Neural cell (in vitro differentiated cells): ENCODE measurements at regions not wholly inside any gene's neighbourhood (a gene's known extent, or its start where the extent isn't known, plus 50 kb on each side); places are given as distances from the start of the nearest gene placed in this dataset.

Source experiments
- H2AFZ ChIP-seq: fragments of 200-600, 300-800 bp; sonication (generic), shearing (Covaris generic); 2 replicates; pipeline ENCODE4 v1.6.0; 2014; ENCODE audit warnings: low read depth, mild to moderate bottlenecking, antibody characterized with exemption, low read length, moderate library complexity
- H3F3A ChIP-seq: fragments of 200-600 bp; shearing (Covaris generic); 2 replicates; pipeline ENCODE4 v1.6.1; 2016; ENCODE audit warnings: mild to moderate bottlenecking, moderate library complexity, mixed read lengths, antibody characterized with exemption, low read length; ENCODE audit not compliant: insufficient read depth, poor library complexity, severe bottlenecking
- H3K27ac ChIP-seq: fragments of 200-600, 300-800 bp; sonication (generic), shearing (Covaris generic); 2 replicates; pipeline ENCODE4 v1.5.1; 2014; ENCODE audit warnings: mild to moderate bottlenecking, low read length, moderate library complexity
- H3K27me3 ChIP-seq: fragments of 300-800, 200-600 bp; sonication (generic), shearing (Covaris generic); 2 replicates; pipeline ENCODE4 v1.6.0; 2014; ENCODE audit warnings: mild to moderate bottlenecking, low read depth, low read length, moderate library complexity; ENCODE audit not compliant: insufficient read depth
- H3K36me3 ChIP-seq: fragments of 300-800, 200-600 bp; sonication (generic), shearing (Covaris generic); 2 replicates; pipeline ENCODE4 v1.5.1; 2014; ENCODE audit warnings: mild to moderate bottlenecking, antibody characterized with exemption, low read length, moderate library complexity; ENCODE audit not compliant: insufficient read depth
- H3K4me2 ChIP-seq: fragments of 300-800, 200-600 bp; sonication (generic), shearing (Covaris generic); 2 replicates; pipeline ENCODE4 v1.6.0; 2014; ENCODE audit warnings: mild to moderate bottlenecking, low read length
- H3K4me3 ChIP-seq: fragments of 300-800, 200-600 bp; sonication (generic), shearing (Covaris generic); 2 replicates; pipeline ENCODE4 v1.5.1; 2014; ENCODE audit warnings: mild to moderate bottlenecking, low read length, moderate library complexity
- H3K79me2 ChIP-seq: fragments of 200-600 bp; shearing (Covaris generic); replicated peaks from 2 replicates; pipeline ENCODE4 v1.6.0; 2014; ENCODE audit warnings: mild to moderate bottlenecking, low read length, moderate library complexity; ENCODE audit not compliant: insufficient read depth
- H3K9ac ChIP-seq: fragments of 300-800, 200-600 bp; sonication (generic), shearing (Covaris generic); 2 replicates; pipeline ENCODE4 v1.6.1; 2016; ENCODE audit warnings: mild to moderate bottlenecking, low read length, mixed read lengths
- H3K9me2 ChIP-seq: fragments of 200-600 bp; shearing (Covaris generic); 2 replicates; pipeline ENCODE4 v1.6.1; 2016; ENCODE audit warnings: mild to moderate bottlenecking, low read length, mixed read lengths; ENCODE audit not compliant: insufficient read depth
- H3K9me3 ChIP-seq: fragments of 200-600, 300-800 bp; sonication (generic), shearing (Covaris generic); 2 replicates; pipeline ENCODE4 v1.6.1; 2016; ENCODE audit warnings: mild to moderate bottlenecking, mixed run types, low read length, moderate library complexity, mixed read lengths
- H4K20me1 ChIP-seq: fragments of 200-600 bp; shearing (Covaris generic); 2 replicates; pipeline ENCODE4 v1.6.1; 2016; ENCODE audit warnings: mild to moderate bottlenecking, mixed run types; ENCODE audit not compliant: insufficient read depth
- EP300 ChIP-seq: fragments of 450-650 bp; conservative IDR thresholded peaks from 2 replicates; pipeline ENCODE4 v1.6.1; 2014; ENCODE audit warnings: antibody characterized with exemption, mild to moderate bottlenecking, moderate library complexity; ENCODE audit not compliant: poor library complexity, severe bottlenecking
- EZH2 ChIP-seq: fragments of 200-600, 300-800 bp; shearing (Covaris generic), sonication (generic); IDR thresholded peaks from 2 replicates; pipeline ENCODE4 v1.6.1; 2014; ENCODE audit warnings: antibody characterized with exemption, low read length, borderline replicate concordance, mild to moderate bottlenecking; ENCODE audit not compliant: insufficient read depth, poor library complexity, severe bottlenecking
- MXI1 ChIP-seq: fragments of 450-650 bp; conservative IDR thresholded peaks from 2 replicates; pipeline ENCODE4 v1.6.1; 2014; ENCODE audit warnings: antibody characterized with exemption, mild to moderate bottlenecking; ENCODE audit not compliant: poor library complexity, severe bottlenecking
- POLR2AphosphoS5 ChIP-seq: IDR thresholded peaks from 2 replicates; pipeline ENCODE4 v1.6.1; 2012
- RAD21 ChIP-seq: fragments of 450-650 bp; conservative IDR thresholded peaks from 2 replicates; pipeline ENCODE4 v1.6.1; 2014; ENCODE audit warnings: antibody characterized with exemption, mild to moderate bottlenecking, moderate library complexity
- SMC3 ChIP-seq: fragments of 450-650 bp; conservative IDR thresholded peaks from 2 replicates; pipeline ENCODE4 v1.6.1; 2014; ENCODE audit warnings: antibody characterized with exemption, mild to moderate bottlenecking, moderate library complexity; ENCODE audit not compliant: poor library complexity
- TAF1 ChIP-seq: IDR thresholded peaks from 2 replicates; pipeline ENCODE4 v1.6.1; 2012; ENCODE audit warnings: low read depth
- TF ChIP-seq, protein P1 (sequence below): fragments of 450-650 bp; IDR thresholded peaks from 2 replicates; pipeline ENCODE4 v1.5.1; 2014; ENCODE audit warnings: antibody characterized with exemption, mild to moderate bottlenecking, moderate library complexity; ENCODE audit not compliant: poor library complexity, severe bottlenecking
- TF ChIP-seq, protein P2 (sequence below): IDR thresholded peaks from 2 replicates; pipeline ENCODE4 v1.6.1; 2012; ENCODE audit warnings: borderline replicate concordance

DNA sequence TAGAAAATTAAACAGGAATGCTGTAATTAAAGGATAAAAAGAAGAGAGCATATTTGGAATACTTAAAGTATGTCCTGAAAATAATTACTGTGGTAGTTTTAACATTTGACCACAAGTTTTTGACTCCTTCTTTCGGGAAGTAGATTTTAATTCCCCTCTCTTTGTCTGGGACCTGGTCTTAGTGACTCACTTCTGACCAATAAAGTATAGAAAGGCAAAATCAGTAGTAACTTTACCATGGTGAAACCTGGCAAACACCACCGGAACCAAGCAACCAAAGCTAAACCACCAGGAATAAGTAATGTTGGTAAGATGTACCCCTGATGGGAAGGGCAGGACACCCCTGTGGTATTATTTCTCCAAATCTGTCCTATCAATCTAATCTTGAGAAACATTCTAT, 314.8 kb downstream of the PDHA2 start:
- Histone ChIP-seq H3K4me2 (no peak overlapping the region), H3K36me3 (no peaks in the 10 kb centered on the region), H3K79me2 (no peaks in the 10 kb centered on the region), H3K27ac (no peak overlapping the region), H3K4me3 (no peak overlapping the region), H4K20me1 (no peaks in the 10 kb centered on the region), H3K27me3 (no peaks in the 10 kb centered on the region), H2AFZ (no peak overlapping the region), H3K9me3 (no peaks in the 10 kb centered on the region), H3K9me2 (no peaks in the 10 kb centered on the region), H3F3A (no peaks in the 10 kb centered on the region), H3K9ac (no peak overlapping the region)
- TF ChIP-seq RAD21 (no peak), POLR2AphosphoS5 (no peak)

- TF ChIP-seq EP300 = peak; percentile 49
- TF ChIP-seq EZH2 = no peak
- no peak for TF ChIP-seq TAF1
- peak; percentile 56 for TF ChIP-seq POLR2AphosphoS5
- TF ChIP-seq, protein P1, sequence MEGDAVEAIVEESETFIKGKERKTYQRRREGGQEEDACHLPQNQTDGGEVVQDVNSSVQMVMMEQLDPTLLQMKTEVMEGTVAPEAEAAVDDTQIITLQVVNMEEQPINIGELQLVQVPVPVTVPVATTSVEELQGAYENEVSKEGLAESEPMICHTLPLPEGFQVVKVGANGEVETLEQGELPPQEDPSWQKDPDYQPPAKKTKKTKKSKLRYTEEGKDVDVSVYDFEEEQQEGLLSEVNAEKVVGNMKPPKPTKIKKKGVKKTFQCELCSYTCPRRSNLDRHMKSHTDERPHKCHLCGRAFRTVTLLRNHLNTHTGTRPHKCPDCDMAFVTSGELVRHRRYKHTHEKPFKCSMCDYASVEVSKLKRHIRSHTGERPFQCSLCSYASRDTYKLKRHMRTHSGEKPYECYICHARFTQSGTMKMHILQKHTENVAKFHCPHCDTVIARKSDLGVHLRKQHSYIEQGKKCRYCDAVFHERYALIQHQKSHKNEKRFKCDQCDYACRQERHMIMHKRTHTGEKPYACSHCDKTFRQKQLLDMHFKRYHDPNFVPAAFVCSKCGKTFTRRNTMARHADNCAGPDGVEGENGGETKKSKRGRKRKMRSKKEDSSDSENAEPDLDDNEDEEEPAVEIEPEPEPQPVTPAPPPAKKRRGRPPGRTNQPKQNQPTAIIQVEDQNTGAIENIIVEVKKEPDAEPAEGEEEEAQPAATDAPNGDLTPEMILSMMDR = no peak
- no peak for TF ChIP-seq SMC3
- TF ChIP-seq, protein P2, sequence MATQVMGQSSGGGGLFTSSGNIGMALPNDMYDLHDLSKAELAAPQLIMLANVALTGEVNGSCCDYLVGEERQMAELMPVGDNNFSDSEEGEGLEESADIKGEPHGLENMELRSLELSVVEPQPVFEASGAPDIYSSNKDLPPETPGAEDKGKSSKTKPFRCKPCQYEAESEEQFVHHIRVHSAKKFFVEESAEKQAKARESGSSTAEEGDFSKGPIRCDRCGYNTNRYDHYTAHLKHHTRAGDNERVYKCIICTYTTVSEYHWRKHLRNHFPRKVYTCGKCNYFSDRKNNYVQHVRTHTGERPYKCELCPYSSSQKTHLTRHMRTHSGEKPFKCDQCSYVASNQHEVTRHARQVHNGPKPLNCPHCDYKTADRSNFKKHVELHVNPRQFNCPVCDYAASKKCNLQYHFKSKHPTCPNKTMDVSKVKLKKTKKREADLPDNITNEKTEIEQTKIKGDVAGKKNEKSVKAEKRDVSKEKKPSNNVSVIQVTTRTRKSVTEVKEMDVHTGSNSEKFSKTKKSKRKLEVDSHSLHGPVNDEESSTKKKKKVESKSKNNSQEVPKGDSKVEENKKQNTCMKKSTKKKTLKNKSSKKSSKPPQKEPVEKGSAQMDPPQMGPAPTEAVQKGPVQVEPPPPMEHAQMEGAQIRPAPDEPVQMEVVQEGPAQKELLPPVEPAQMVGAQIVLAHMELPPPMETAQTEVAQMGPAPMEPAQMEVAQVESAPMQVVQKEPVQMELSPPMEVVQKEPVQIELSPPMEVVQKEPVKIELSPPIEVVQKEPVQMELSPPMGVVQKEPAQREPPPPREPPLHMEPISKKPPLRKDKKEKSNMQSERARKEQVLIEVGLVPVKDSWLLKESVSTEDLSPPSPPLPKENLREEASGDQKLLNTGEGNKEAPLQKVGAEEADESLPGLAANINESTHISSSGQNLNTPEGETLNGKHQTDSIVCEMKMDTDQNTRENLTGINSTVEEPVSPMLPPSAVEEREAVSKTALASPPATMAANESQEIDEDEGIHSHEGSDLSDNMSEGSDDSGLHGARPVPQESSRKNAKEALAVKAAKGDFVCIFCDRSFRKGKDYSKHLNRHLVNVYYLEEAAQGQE = peak; percentile 61
- TF ChIP-seq RAD21 = no peak
- no peak for TF ChIP-seq MXI1
- Histone ChIP-seq H3K79me2 (no peaks in the 10 kb centered on the region), H2AFZ (no peak overlapping the region), H3K9me3 (no peaks in the 10 kb centered on the region), H4K20me1 (no peaks in the 10 kb centered on the region), H3K4me2 (no peak overlapping the region), H3K4me3 (no peak overlapping the region), H3F3A (no peaks in the 10 kb centered on the region), H3K9ac (no peak overlapping the region), H3K27ac (no peak overlapping the region), H3K36me3 (no peaks in the 10 kb centered on the region), H3K9me2 (no peaks in the 10 kb centered on the region), H3K27me3 (no peaks in the 10 kb centered on the region)
Observed at GRCh38 chr4:96162636-96163035, 322.7 kb downstream of the PDHA2 start.

DNA sequence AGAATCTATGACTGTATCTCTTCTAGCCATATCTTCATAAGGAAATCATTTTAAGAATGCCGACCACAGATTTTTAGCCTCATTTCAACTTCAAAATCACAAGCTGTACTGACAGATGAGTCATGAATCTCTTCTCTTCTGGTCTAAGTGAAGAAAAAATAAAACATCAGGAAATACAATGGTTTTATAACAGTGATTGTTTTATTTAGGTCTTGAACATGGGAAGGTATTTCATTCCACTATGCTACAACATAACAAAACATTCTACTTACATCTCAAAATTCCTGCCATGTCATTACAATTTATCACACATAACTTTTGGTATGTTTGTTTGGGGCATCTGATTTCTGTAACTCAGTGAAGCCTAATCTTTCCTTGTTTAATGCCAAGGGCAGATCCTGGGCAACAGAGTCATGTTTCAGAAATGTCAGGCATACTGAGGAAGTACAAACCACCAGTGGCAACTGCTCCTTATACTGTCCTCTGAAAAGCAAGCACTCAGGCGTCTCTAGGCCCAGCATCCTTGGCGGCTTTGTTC, 325.0 kb downstream of the PDHA2 start:
- Histone ChIP-seq H3K4me2 (no peak overlapping the region), H3K79me2 (no peaks in the 10 kb centered on the region), H3K9ac (no peak overlapping the region), H3K27ac (no peak overlapping the region), H4K20me1 (no peaks in the 10 kb centered on the region), H3K27me3 (no peaks in the 10 kb centered on the region), H3K9me3 (no peaks in the 10 kb centered on the region), H3K36me3 (no peaks in the 10 kb centered on the region), H3K9me2 (no peaks in the 10 kb centered on the region), H2AFZ (no peak overlapping the region), H3F3A (no peaks in the 10 kb centered on the region), H3K4me3 (no peak overlapping the region)
- TF ChIP-seq EZH2 = no peak
- TF ChIP-seq MXI1 = no peak
- TF ChIP-seq SMC3 = no peak
- TF ChIP-seq, protein P2 = no peak
- no peak for TF ChIP-seq RAD21
- TF ChIP-seq, protein P1 = no peak
- no peak for TF ChIP-seq POLR2AphosphoS5
- TF ChIP-seq TAF1 = no peak
